ENCODE measurements at regions not wholly inside any gene's neighbourhood (a gene's known extent, or its start where the extent isn't known, plus 50 kb on each side); places are given as distances from the start of the nearest gene placed in this dataset.
A peak's percentile ranks its signal among the peaks of the same experiment; 100 is the strongest.

DNA sequence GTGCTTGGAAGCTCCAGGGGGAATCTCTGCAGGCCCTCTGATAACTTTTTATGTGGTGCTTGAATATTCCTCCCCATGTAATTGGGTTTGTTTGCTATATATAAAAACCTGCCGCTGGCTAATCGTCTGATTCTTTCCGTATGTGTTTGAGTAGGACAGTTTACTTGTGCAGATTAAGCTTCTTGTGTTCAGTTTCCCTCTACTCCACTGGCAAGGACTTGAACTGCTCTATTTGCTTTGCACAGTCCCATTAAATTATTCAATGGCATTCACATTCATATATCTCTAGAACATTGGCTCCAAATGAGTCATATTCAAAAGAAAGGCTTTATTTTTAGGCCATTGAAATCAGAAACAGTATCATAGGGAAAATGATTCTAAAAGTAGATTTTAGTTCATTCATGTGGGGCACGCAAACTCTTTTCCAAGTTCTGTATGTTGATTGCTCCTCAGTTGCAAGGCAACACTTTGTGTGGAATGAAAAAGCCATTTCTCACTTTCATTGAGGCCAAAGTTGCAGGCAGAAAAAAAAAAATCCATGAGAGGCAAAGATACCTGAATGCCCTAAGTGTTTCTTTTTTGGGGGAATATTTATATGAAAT, 1682.3 kb upstream of the PIK3C3 start:
- H4K8ac ChIP-seq (ENCODE audit: extremely low read depth, insufficient read depth, low read length): no peak overlapping the region
- no peak overlapping the region for H2BK20ac ChIP-seq (ENCODE audit: low read length)
- H3K27me3 ChIP-seq (replicated peaks in 1 of 4; ENCODE audit: control insufficient read depth in 3 of 4, extremely low read depth in 1 of 4, insufficient read depth in 3 of 4, low read length in 3 of 4): no peaks in the 10 kb centered on the region
- FAIRE-seq (no peak), DNase-seq (ENCODE audit: low read depth in 1 of 2, low spot score in 2 of 2) (no peak)
- no peak overlapping the region for H2BK120ac ChIP-seq (replicated peaks; ENCODE audit: low read depth, low read length)
- no peak overlapping the region for H3K4me3 ChIP-seq (ENCODE audit: extremely low read depth in 1 of 4, insufficient read depth in 2 of 4, low read depth in 3 of 4, low read length in 4 of 4)
- H2BK12ac ChIP-seq (ENCODE audit: low read depth, low read length): no peak overlapping the region
- no peak overlapping the region for H2BK5ac ChIP-seq (ENCODE audit: low read depth, low read length)
- no peaks in the 10 kb centered on the region; the same call in 1 of the 2 replicates for H3K23me2 ChIP-seq (ENCODE audit: low read depth, low read length)
- ChIA-PET POLR2A (ENCODE audit: partially characterized antibody) (no interaction called here), CTCF (ENCODE audit: partially characterized antibody) (interaction anchor here (0.8 to 1.6 kb wide), 2 partner anchors 9 to 226 kb away, joined by 3 read pairs; no protein-coding TSS in a partner anchor)
- H4K5ac ChIP-seq (ENCODE audit: insufficient read length, low read depth, low read length): no peak overlapping the region
- no peaks in the 10 kb centered on the region for H3K79me1 ChIP-seq (ENCODE audit: low read depth, low read length)
- H3K79me2 ChIP-seq (ENCODE audit: control insufficient read depth in 1 of 2, insufficient read depth in 2 of 2, low read length in 2 of 2): no peaks in the 10 kb centered on the region
- no peak overlapping the region for H3K9ac ChIP-seq (replicated peaks in 1 of 4; ENCODE audit: extremely low read depth in 1 of 4, low read depth in 3 of 4, low read length in 3 of 4)
- H3K9me3 ChIP-seq (ENCODE audit: insufficient read depth in 2 of 2, low read depth in 1 of 2, low read length in 1 of 2): no peaks in the 10 kb centered on the region
- no peak overlapping the region for H2BK15ac ChIP-seq (ENCODE audit: low read length)
- H4K91ac ChIP-seq (replicated peaks; ENCODE audit: insufficient read length, low read length): no peak overlapping the region
- TF ChIP-seq POLR2AphosphoS5 (IDR thresholded peaks at IDR 0.05; ENCODE audit: low read depth, low read length): no peak
- TF ChIP-seq CBX8 (IDR thresholded peaks at IDR 0.05; ENCODE audit: borderline replicate concordance, low read depth, low read length): no peak
- no peak for TF ChIP-seq TAF7 (optimal IDR thresholded peaks at IDR 0.05; ENCODE audit: borderline replicate concordance, low read depth, low read length)
- TF ChIP-seq, protein P1, sequence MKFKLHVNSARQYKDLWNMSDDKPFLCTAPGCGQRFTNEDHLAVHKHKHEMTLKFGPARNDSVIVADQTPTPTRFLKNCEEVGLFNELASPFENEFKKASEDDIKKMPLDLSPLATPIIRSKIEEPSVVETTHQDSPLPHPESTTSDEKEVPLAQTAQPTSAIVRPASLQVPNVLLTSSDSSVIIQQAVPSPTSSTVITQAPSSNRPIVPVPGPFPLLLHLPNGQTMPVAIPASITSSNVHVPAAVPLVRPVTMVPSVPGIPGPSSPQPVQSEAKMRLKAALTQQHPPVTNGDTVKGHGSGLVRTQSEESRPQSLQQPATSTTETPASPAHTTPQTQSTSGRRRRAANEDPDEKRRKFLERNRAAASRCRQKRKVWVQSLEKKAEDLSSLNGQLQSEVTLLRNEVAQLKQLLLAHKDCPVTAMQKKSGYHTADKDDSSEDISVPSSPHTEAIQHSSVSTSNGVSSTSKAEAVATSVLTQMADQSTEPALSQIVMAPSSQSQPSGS (IDR thresholded peaks at IDR 0.05; ENCODE audit: low read length): no peak
- no peaks in the 10 kb centered on the region for H3K36me3 ChIP-seq (ENCODE audit: control insufficient read depth in 2 of 4, insufficient read depth in 4 of 4, low read length in 3 of 4)
- no peaks in the 10 kb centered on the region for H3K4me1 ChIP-seq (replicated peaks in 1 of 4; ENCODE audit: control insufficient read depth in 3 of 4, insufficient read depth in 4 of 4, low read length in 3 of 4)
- H2AFZ ChIP-seq (ENCODE audit: low read length): peak overlapping the region; percentile 83; the same call in 1 of the 2 replicates
- H3K23ac ChIP-seq (ENCODE audit: insufficient read length): no peak overlapping the region
- no peak overlapping the region for H3K27ac ChIP-seq (ENCODE audit: low read depth, low read length)
- H2AK5ac ChIP-seq (ENCODE audit: low read depth, low read length): no peak overlapping the region
- no peak overlapping the region for H3K56ac ChIP-seq (replicated peaks; ENCODE audit: insufficient read length, low read depth, low read length)
- no peak overlapping the region for H3K18ac ChIP-seq (ENCODE audit: extremely low read depth, low read length)
- 66% methylated on average over 4 of the region's 4 CpGs; no CpG with 5 or more reads in 1 of the 2 experiments for WGBS, 2 experiments (ENCODE audit: extremely low coverage in 1 of 2, insufficient coverage in 1 of 2, insufficient read length in 1 of 2, insufficient replicate concordance in 2 of 2, low coverage in 1 of 2, low lambda C conversion rate in 2 of 2, missing lambda C conversion rate in 1 of 2)
- no peak overlapping the region for H3K4ac ChIP-seq (replicated peaks; ENCODE audit: insufficient read length, low read depth, low read length)
- no peaks in the 10 kb centered on the region for H4K20me1 ChIP-seq (replicated peaks in 1 of 2; ENCODE audit: control insufficient read depth in 1 of 2, insufficient read depth in 2 of 2, low read length in 2 of 2)
- H3K14ac ChIP-seq (ENCODE audit: insufficient read length): no peak overlapping the region
- H3K4me2 ChIP-seq (ENCODE audit: insufficient read depth in 1 of 2, low read depth in 2 of 2, low read length in 2 of 2): no peak overlapping the region

All from H1 (cell line).